RPMI8226 (cell line): ENCODE measurements at regions not wholly inside any gene's neighbourhood (a gene's known extent, or its start where the extent isn't known, plus 50 kb on each side); places are given as distances from the start of the nearest gene placed in this dataset.

Source experiments
- DNase-seq: peaks from one replicate; pipeline ENCODE4 v3.0.0-alpha.2; 2015

GRCh38 chr2:2754940-2755339, 423.9 kb upstream of the MYT1L start:
- DNase-seq, result no peak

GRCh38 chr2:2751715-2752315, 420.7 kb upstream of the MYT1L start:
- peak; percentile 33 for DNase-seq

- no peak for DNase-seq
Observed at GRCh38 chr2:2750867-2751714, 420.0 kb upstream of the MYT1L start.

GRCh38 chr2:2749206-2749598, 418.1 kb upstream of the MYT1L start:
- DNase-seq, result peak; percentile 64

GRCh38 chr2:2748399-2749205, 417.5 kb upstream of the MYT1L start:
- DNase-seq, result no peak

GRCh38 chr2:2747797-2748301, 416.8 kb upstream of the MYT1L start:
- no peak for DNase-seq

GRCh38 chr2:2746731-2747130, 415.7 kb upstream of the MYT1L start:
- no peak for DNase-seq

GRCh38 chr2:2744958-2745715, 414.1 kb upstream of the MYT1L start:
- DNase-seq, result no peak

- no peak for DNase-seq
Observed at GRCh38 chr2:2744107-2744506, 413.0 kb upstream of the MYT1L start.

GRCh38 chr2:2743164-2743571, 412.1 kb upstream of the MYT1L start:
- peak; percentile 37 for DNase-seq

- DNase-seq, result no peak
Observed at GRCh38 chr2:2742726-2743125, 411.7 kb upstream of the MYT1L start.

- DNase-seq, result no peak
Observed at GRCh38 chr2:2740238-2740775, 409.2 kb upstream of the MYT1L start.

GRCh38 chr2:2739231-2739795, 408.2 kb upstream of the MYT1L start:
- no peak for DNase-seq

- no peak for DNase-seq
Observed at GRCh38 chr2:2738684-2739083, 407.6 kb upstream of the MYT1L start.

- DNase-seq, result no peak
Observed at GRCh38 chr2:2738276-2738675, 407.2 kb upstream of the MYT1L start.

GRCh38 chr2:2735041-2735440, 404.0 kb upstream of the MYT1L start:
- no peak for DNase-seq

- DNase-seq, result no peak
Observed at GRCh38 chr2:2734308-2734707, 403.2 kb upstream of the MYT1L start.

- no peak for DNase-seq
Observed at GRCh38 chr2:2733818-2734217, 402.7 kb upstream of the MYT1L start.

GRCh38 chr2:2732331-2733119, 401.4 kb upstream of the MYT1L start:
- no peak for DNase-seq

GRCh38 chr2:2731816-2732284, 400.8 kb upstream of the MYT1L start:
- DNase-seq, result no peak
